Fibroblast of lung (primary cell): ENCODE measurements at regions not wholly inside any gene's neighbourhood (a gene's known extent, or its start where the extent isn't known, plus 50 kb on each side); places are given as distances from the start of the nearest gene placed in this dataset.

Source experiments
- DNase-seq, 2 donors: peaks; one replicate each; pipeline versions ENCODE4 v3.0.0 to v3.0.0-alpha.2; 2010; ENCODE audit warnings: low read depth in 2 of 2
- H2AFZ ChIP-seq: 2 replicates; pipeline ENCODE4 v1.5.1; 2012; ENCODE audit warnings: low read length, control low read depth, inconsistent platforms
- H3K27ac ChIP-seq: 2 replicates; pipeline ENCODE4 v1.5.1; 2011; ENCODE audit warnings: low read length, control low read depth; ENCODE audit not compliant: insufficient read depth
- H3K27me3 ChIP-seq: 2 replicates; pipeline ENCODE4 v1.5.1; 2011; ENCODE audit warnings: mild to moderate bottlenecking, low read length; ENCODE audit not compliant: control insufficient read depth, insufficient read depth
- H3K36me3 ChIP-seq: 2 replicates; pipeline ENCODE4 v1.5.1; 2011; ENCODE audit warnings: low read length; ENCODE audit not compliant: control insufficient read depth, insufficient read depth
- H3K4me1 ChIP-seq: 2 replicates; pipeline ENCODE4 v1.5.1; 2011; ENCODE audit warnings: low read length; ENCODE audit not compliant: control insufficient read depth, insufficient read depth; ENCODE audit errors: extremely low read depth
- H3K4me2 ChIP-seq: 2 replicates; pipeline ENCODE4 v1.5.1; 2011; ENCODE audit warnings: low read length, control low read depth; ENCODE audit not compliant: insufficient read depth; ENCODE audit errors: extremely low read depth
- H3K4me3 ChIP-seq, 4 experiments: fragments of 200-600 bp in 1 of 4; sonication (generic) in 1 of 4; replicated peaks in 1 of 4; 2 replicates each; pipeline ENCODE4 v1.5.1; 2011 to 2016; ENCODE audit warnings: low read length in 4 of 4, low read depth in 3 of 4, mild to moderate bottlenecking in 3 of 4, control low read depth in 2 of 4, inconsistent platforms in 1 of 4, mixed read lengths in 1 of 4; ENCODE audit not compliant: insufficient read depth in 1 of 4; ENCODE audit errors: control extremely low read depth in 1 of 4
- H3K79me2 ChIP-seq: 2 replicates; pipeline ENCODE4 v1.5.1; 2012; ENCODE audit warnings: mild to moderate bottlenecking, low read length, inconsistent platforms; ENCODE audit not compliant: control insufficient read depth, insufficient read depth
- H3K9ac ChIP-seq: 2 replicates; pipeline ENCODE4 v1.5.1; 2011; ENCODE audit warnings: mild to moderate bottlenecking, low read length, control low read depth; ENCODE audit not compliant: insufficient read depth
- H3K9me3 ChIP-seq: 2 replicates; pipeline ENCODE4 v1.5.1; 2012; ENCODE audit warnings: low read depth, low read length; ENCODE audit not compliant: control insufficient read depth, insufficient read depth
- H4K20me1 ChIP-seq: 2 replicates; pipeline ENCODE4 v1.5.1; 2011; ENCODE audit warnings: low read length; ENCODE audit not compliant: control insufficient read depth, insufficient read depth; ENCODE audit errors: extremely low read depth
- EZH2 ChIP-seq: IDR thresholded peaks from 2 replicates; pipeline ENCODE4 v1.5.1; 2012; ENCODE audit warnings: low read length, control low read depth, mild to moderate bottlenecking; ENCODE audit errors: missing control alignments
- TF ChIP-seq, protein P1 (sequence below), 2 donors: IDR thresholded peaks in 1 of 2; conservative IDR thresholded peaks in 1 of 2; 1 replicate in 1 of 2; 2 replicates in 1 of 2; pipeline ENCODE4 v1.5.1; 2011 to 2012; ENCODE audit warnings: low read length in 2 of 2, control low read depth in 1 of 2, inconsistent platforms in 1 of 2, low read depth in 1 of 2, mild to moderate bottlenecking in 1 of 2

DNA sequence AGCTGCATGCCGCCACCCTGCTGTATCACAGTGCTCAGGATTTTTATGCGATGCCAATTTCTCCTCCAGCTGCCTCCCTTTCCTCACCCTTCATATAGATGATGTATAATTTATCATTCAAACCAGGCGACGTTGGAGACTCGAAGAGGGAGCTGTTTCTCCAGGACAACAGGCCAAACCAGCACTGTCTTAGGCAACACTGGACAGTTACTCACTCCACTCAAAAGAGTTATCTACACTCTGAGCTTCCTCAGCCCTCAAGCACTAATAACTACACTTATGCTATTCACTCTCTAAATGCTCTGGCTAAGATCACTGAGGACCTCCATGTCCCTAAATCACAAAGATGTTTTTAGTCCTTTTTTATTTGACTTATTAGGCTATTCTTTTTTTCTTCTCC lies 87.3 kb upstream of the RFC3 start:
- DNase-seq: no peak
- Histone ChIP-seq H4K20me1 (no peaks in the 10 kb centered on the region), H3K79me2 (no peaks in the 10 kb centered on the region), H3K9ac (no peak overlapping the region), H3K4me2 (no peak overlapping the region), H3K36me3 (no peaks in the 10 kb centered on the region), H3K27ac (no peak overlapping the region), H3K9me3 (no peaks in the 10 kb centered on the region), H3K4me1 (no peaks in the 10 kb centered on the region), H2AFZ (no peak overlapping the region), H3K4me3 (no peak overlapping the region), H3K27me3 (no peaks in the 10 kb centered on the region)
- TF ChIP-seq EZH2: no peak
- TF ChIP-seq, protein P1, sequence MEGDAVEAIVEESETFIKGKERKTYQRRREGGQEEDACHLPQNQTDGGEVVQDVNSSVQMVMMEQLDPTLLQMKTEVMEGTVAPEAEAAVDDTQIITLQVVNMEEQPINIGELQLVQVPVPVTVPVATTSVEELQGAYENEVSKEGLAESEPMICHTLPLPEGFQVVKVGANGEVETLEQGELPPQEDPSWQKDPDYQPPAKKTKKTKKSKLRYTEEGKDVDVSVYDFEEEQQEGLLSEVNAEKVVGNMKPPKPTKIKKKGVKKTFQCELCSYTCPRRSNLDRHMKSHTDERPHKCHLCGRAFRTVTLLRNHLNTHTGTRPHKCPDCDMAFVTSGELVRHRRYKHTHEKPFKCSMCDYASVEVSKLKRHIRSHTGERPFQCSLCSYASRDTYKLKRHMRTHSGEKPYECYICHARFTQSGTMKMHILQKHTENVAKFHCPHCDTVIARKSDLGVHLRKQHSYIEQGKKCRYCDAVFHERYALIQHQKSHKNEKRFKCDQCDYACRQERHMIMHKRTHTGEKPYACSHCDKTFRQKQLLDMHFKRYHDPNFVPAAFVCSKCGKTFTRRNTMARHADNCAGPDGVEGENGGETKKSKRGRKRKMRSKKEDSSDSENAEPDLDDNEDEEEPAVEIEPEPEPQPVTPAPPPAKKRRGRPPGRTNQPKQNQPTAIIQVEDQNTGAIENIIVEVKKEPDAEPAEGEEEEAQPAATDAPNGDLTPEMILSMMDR (conservative IDR thresholded peaks at IDR 0.05 in 1 of 2, IDR thresholded peaks at IDR 0.05 in 1 of 2; ENCODE audit: low read depth in 1 of 2, low read length in 2 of 2): no peak

DNA sequence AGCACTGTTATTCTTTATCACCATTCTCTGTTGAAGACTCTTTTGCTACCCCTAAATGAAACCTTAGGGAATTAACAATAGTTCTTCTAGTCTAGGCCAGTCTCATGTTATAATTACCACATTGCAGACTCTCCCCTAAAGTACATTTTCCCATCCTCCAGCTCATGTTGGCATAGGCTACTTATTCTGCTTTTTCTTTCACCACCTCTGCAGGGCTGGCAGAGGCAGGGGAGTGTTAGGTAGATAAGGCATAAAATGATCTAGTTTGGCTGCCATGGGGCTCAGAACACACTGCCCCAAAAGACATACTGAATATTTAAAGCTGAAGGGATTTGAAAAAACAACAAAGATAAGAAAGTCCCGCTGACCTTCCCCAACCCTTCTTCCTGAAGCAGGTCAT lies 82.7 kb upstream of the RFC3 start:
- Histone ChIP-seq H3K4me2 (no peak overlapping the region), H4K20me1 (no peaks in the 10 kb centered on the region), H3K4me3 (no peak overlapping the region), H3K36me3 (no peaks in the 10 kb centered on the region), H3K79me2 (no peaks in the 10 kb centered on the region), H3K27me3 (no peaks in the 10 kb centered on the region), H3K4me1 (no peaks in the 10 kb centered on the region), H3K9ac (no peak overlapping the region), H2AFZ (no peak overlapping the region), H3K9me3 (no peaks in the 10 kb centered on the region), H3K27ac (no peak overlapping the region)
- TF ChIP-seq, protein P1 (conservative IDR thresholded peaks at IDR 0.05 in 1 of 2, IDR thresholded peaks at IDR 0.05 in 1 of 2; ENCODE audit: low read depth in 1 of 2, low read length in 2 of 2): no peak
- TF ChIP-seq EZH2: no peak
- DNase-seq: no peak

DNA sequence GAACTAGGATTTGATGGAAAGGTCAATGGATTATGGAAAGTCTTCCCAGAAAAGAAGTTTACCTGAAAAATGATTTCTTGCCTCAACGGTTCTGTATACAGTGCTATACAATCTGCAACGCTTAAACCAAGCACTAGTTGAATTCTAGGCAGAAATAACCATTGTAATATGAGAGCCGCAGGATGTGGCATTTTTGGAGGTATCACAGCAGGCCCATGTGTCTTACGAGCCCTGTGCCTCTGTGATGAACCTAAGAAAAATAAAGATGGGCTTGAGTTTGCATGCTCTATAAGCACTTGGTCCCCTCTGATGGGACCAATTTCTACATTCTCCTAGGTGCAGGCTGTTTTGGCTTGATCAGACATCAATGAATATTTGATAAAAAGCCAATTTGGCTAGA lies 78.7 kb upstream of the RFC3 start:
- no peak overlapping the region for H3K4me2 ChIP-seq
- H3K27ac ChIP-seq: no peak overlapping the region
- DNase-seq: no peak
- TF ChIP-seq EZH2: no peak
- TF ChIP-seq, protein P1 (conservative IDR thresholded peaks at IDR 0.05 in 1 of 2, IDR thresholded peaks at IDR 0.05 in 1 of 2; ENCODE audit: low read depth in 1 of 2, low read length in 2 of 2): no peak
- H3K4me3 ChIP-seq: no peak overlapping the region
- no peak overlapping the region for H2AFZ ChIP-seq
- H3K36me3 ChIP-seq: no peaks in the 10 kb centered on the region
- no peaks in the 10 kb centered on the region for H3K79me2 ChIP-seq
- no peaks in the 10 kb centered on the region for H4K20me1 ChIP-seq
- H3K9ac ChIP-seq: no peak overlapping the region
- no peaks in the 10 kb centered on the region for H3K27me3 ChIP-seq
- H3K4me1 ChIP-seq: no peaks in the 10 kb centered on the region
- no peaks in the 10 kb centered on the region for H3K9me3 ChIP-seq
